Endothelial cell of umbilical vein (primary cell): ENCODE measurements at regions not wholly inside any gene's neighbourhood (a gene's known extent, or its start where the extent isn't known, plus 50 kb on each side); places are given as distances from the start of the nearest gene placed in this dataset.

ENCODE experiments used
- BruUV-seq: library from RNA; stranded (reverse); fragments of 400-500 nt; replicated peaks from 2 replicates; lab custom pipeline; 2021; lab: Mats Ljungman, UMichigan
- CTCF ChIA-PET: fragments of 300-600, 350-600 bp; sonication (Branson Sonifier 250); formaldehyde crosslinking; loops from one replicate; lab custom pipeline; 2021; ENCODE audit warnings: antibody characterized with exemption, inconsistent platforms; lab: Charles Lee
- POLR2A ChIA-PET: fragments of 300-600, 350-600 bp; sonication (Branson Sonifier 250); formaldehyde crosslinking; loops from one replicate; lab custom pipeline; 2021; ENCODE audit warnings: antibody characterized with exemption, inconsistent platforms; lab: Charles Lee
- DNase-seq: peaks from one replicate; pipeline ENCODE4 v3.0.0-alpha.2; 2011; ENCODE audit warnings: low read depth, low spot score
- FAIRE-seq: peaks from 2 replicates; lab custom pipeline; 2011; peaks lifted over from hg19 to GRCh38; lab: Jason Lieb, UNC
- H2AFZ ChIP-seq: 2 replicates; pipeline ENCODE4 v1.6.0; 2012; ENCODE audit warnings: low read depth, low read length, control low read depth, inconsistent platforms
- H3K27ac ChIP-seq: 2 replicates; pipeline ENCODE4 v1.5.1; 2011; ENCODE audit warnings: low read depth, mild to moderate bottlenecking, control low read depth, low read length, moderate library complexity; ENCODE audit not compliant: insufficient read depth
- H3K27me3 ChIP-seq, 2 experiments: 2 replicates each; pipeline versions ENCODE4 v1.6.0 to v1.6.1; 2011; ENCODE audit warnings: low read length in 2 of 2, mixed read lengths in 1 of 2; ENCODE audit not compliant: control insufficient read depth in 2 of 2, insufficient read depth in 2 of 2
- H3K36me3 ChIP-seq, 2 experiments: 2 replicates in 1 of 2; 3 replicates in 1 of 2; pipeline ENCODE4 v1.5.1; 2011; ENCODE audit warnings: low read length in 2 of 2, mild to moderate bottlenecking in 1 of 2, moderate library complexity in 1 of 2; ENCODE audit not compliant: control insufficient read depth in 2 of 2, insufficient read depth in 2 of 2; ENCODE audit errors: extremely low read depth in 1 of 2
- H3K4me1 ChIP-seq: 3 replicates; pipeline ENCODE4 v1.5.1; 2011; ENCODE audit warnings: mild to moderate bottlenecking, low read length; ENCODE audit not compliant: control insufficient read depth, insufficient read depth; ENCODE audit errors: extremely low read depth
- H3K4me2 ChIP-seq: 2 replicates; pipeline ENCODE4 v1.6.1; 2011; ENCODE audit warnings: low read length, control low read depth, mixed read lengths; ENCODE audit not compliant: insufficient read depth
- H3K4me3 ChIP-seq, 3 experiments: fragments of 200-600 bp in 1 of 3; sonication (generic), shearing (Covaris generic) in 1 of 3; replicated peaks in 1 of 3; 2 replicates each; pipeline ENCODE4 v1.5.1; 2011 to 2016; ENCODE audit warnings: control low read depth in 3 of 3, low read length in 3 of 3, mild to moderate bottlenecking in 2 of 3, inconsistent platforms in 1 of 3, low read depth in 1 of 3, moderate library complexity in 1 of 3; ENCODE audit not compliant: insufficient read depth in 1 of 3
- H3K79me2 ChIP-seq: 2 replicates; pipeline ENCODE4 v1.6.0; 2012; ENCODE audit warnings: low read length, inconsistent platforms; ENCODE audit not compliant: control insufficient read depth, insufficient read depth
- H3K9ac ChIP-seq: replicated peaks from 2 replicates; pipeline ENCODE3; 2011; ENCODE audit warnings: low read length, control low read depth; ENCODE audit not compliant: insufficient read depth; ENCODE audit errors: extremely low read depth
- H3K9me1 ChIP-seq: replicated peaks from 3 replicates; pipeline ENCODE4 v1.6.0; 2011; ENCODE audit warnings: mild to moderate bottlenecking, low read length; ENCODE audit not compliant: control insufficient read depth, insufficient read depth; ENCODE audit errors: extremely low read depth
- H3K9me3 ChIP-seq: replicated peaks from 2 replicates; pipeline ENCODE4 v1.5.1; 2012; ENCODE audit warnings: low read length, inconsistent platforms; ENCODE audit not compliant: control insufficient read depth, insufficient read depth
- H4K20me1 ChIP-seq: replicated peaks from 2 replicates; pipeline ENCODE3; 2011; ENCODE audit warnings: mild to moderate bottlenecking, low read length; ENCODE audit not compliant: control insufficient read depth, insufficient read depth; ENCODE audit errors: extremely low read depth
- CTCF ChIP-seq, 2 donors: IDR thresholded peaks; 1 replicate in 1 of 2; 2 replicates in 1 of 2; pipeline ENCODE4 v1.5.1; 2011; ENCODE audit warnings: low read length in 2 of 2, mild to moderate bottlenecking in 2 of 2, moderate library complexity in 2 of 2, control low read depth in 1 of 2, inconsistent platforms in 1 of 2, low read depth in 1 of 2; ENCODE audit not compliant: insufficient read depth in 1 of 2; ENCODE audit errors: extremely low read depth in 1 of 2
- EZH2 ChIP-seq: IDR thresholded peaks from 2 replicates; pipeline ENCODE4 v1.6.1; 2012; ENCODE audit warnings: borderline replicate concordance, low read depth, mild to moderate bottlenecking, moderate library complexity, low read length, inconsistent platforms; ENCODE audit not compliant: severe bottlenecking
- FOS ChIP-seq: IDR thresholded peaks from 2 replicates; pipeline ENCODE4 v1.6.1; 2011; ENCODE audit warnings: mild to moderate bottlenecking, low read length, moderate library complexity, borderline replicate concordance; ENCODE audit not compliant: insufficient read depth
- GATA2 ChIP-seq: IDR thresholded peaks from 2 replicates; pipeline ENCODE4 v1.7.0; 2011; ENCODE audit warnings: low read depth, mild to moderate bottlenecking, moderate library complexity, mixed read lengths, low read length; ENCODE audit not compliant: insufficient read length, insufficient read depth
- JUN ChIP-seq: IDR thresholded peaks from 2 replicates; pipeline ENCODE4 v1.6.1; 2011; ENCODE audit warnings: borderline replicate concordance, low read depth; ENCODE audit not compliant: insufficient read length, insufficient read depth
- MAX ChIP-seq: IDR thresholded peaks from 2 replicates; pipeline ENCODE4 v1.6.1; 2011; ENCODE audit not compliant: insufficient read depth, insufficient read length
- MYC ChIP-seq: IDR thresholded peaks from one replicate; pipeline ENCODE4 v1.6.1; 2011; ENCODE audit warnings: mild to moderate bottlenecking, low read depth, low read length
- POLR2A ChIP-seq: IDR thresholded peaks from 2 replicates; pipeline ENCODE4 v1.6.1; 2012; ENCODE audit warnings: low read depth, mild to moderate bottlenecking, control low read depth, low read length
- POLR2AphosphoS5 ChIP-seq: IDR thresholded peaks from 2 replicates; pipeline ENCODE4 v1.6.1; 2012; ENCODE audit warnings: low read depth, mild to moderate bottlenecking, control low read depth, low read length, moderate library complexity; ENCODE audit not compliant: insufficient read depth
- dilution Hi-C: fragments of 300-500 bp; cut with MboI; formaldehyde crosslinking; loops from one replicate; pipeline ENCODE4 v1.15.0; 2019; ENCODE audit warnings: low sequenced_read_pairs; ENCODE audit not compliant: extremely low pct_ligation_motif_present
- intact Hi-C: fragments of 100-400 bp; cut with micrococcal nuclease; formaldehyde crosslinking; loops from one replicate; pipeline ENCODE4 v1.10.0; 2022

- Histone ChIP-seq H2AFZ (no peak overlapping the region), H3K36me3 (no peaks in the 10 kb centered on the region), H3K79me2 (no peaks in the 10 kb centered on the region), H3K4me3 (no peak overlapping the region), H3K9me3 (no peaks in the 10 kb centered on the region), H3K4me1 (no peaks in the 10 kb centered on the region), H3K9me1 (no peaks in the 10 kb centered on the region), H3K4me2 (no peak overlapping the region), H3K27me3 (peaks cover 25 to 28% of the 10 kb centered on the region in 2 experiments), H3K9ac (no peak overlapping the region), H4K20me1 (no peaks in the 10 kb centered on the region), H3K27ac (no peak overlapping the region)
- dilution Hi-C loops (no loop called here), intact Hi-C loops (no loop called here)
- TF ChIP-seq JUN (no peak), POLR2A (no peak), CTCF (IDR thresholded peaks at IDR 0.05; ENCODE audit: extremely low read depth in 1 of 2, insufficient read depth in 1 of 2, low read depth in 1 of 2, low read length in 2 of 2) (no peak), GATA2 (no peak), POLR2AphosphoS5 (no peak), FOS (no peak), MAX (no peak), EZH2 (no peak), MYC (no peak)
- no peak for FAIRE-seq
- no peak for DNase-seq
- POLR2A ChIA-PET = no interaction called here
- no TSS peak for BruUV-seq
- CTCF ChIA-PET = interaction anchor here (1.0 to 1.2 kb wide), 3 partner anchors 8 to 107 kb away, joined by 3 to 4 read pairs (median 3); no protein-coding TSS in a partner anchor
Measured at GRCh38 chr10:69751214-69751613, 50.5 kb upstream of the COL13A1 start.
